GM12864 (cell line): ENCODE measurements at regions not wholly inside any gene's neighbourhood (a gene's known extent, or its start where the extent isn't known, plus 50 kb on each side); places are given as distances from the start of the nearest gene placed in this dataset.

Experiments used
- DNase-seq: peaks from one replicate; pipeline ENCODE4 v3.0.0-alpha.2; 2011; ENCODE audit warnings: low read depth
- H3K4me3 ChIP-seq: 2 replicates; pipeline ENCODE4 v1.5.1; 2011; ENCODE audit warnings: mild to moderate bottlenecking, low read depth, low read length, control low read depth
- CTCF ChIP-seq: IDR thresholded peaks from 2 replicates; pipeline ENCODE4 v1.5.1; 2011; ENCODE audit warnings: low read depth, mild to moderate bottlenecking, moderate library complexity, low read length, control low read depth, inconsistent platforms; ENCODE audit errors: missing control alignments

- no peak for DNase-seq
- no peak overlapping the region for H3K4me3 ChIP-seq
Measured at GRCh38 chr1:59006932-59007331, 223.1 kb upstream of the JUN start.

GRCh38 chr1:59007429-59007819 is 223.6 kb upstream of the JUN start:
- no peak for DNase-seq
- no peak overlapping the region for H3K4me3 ChIP-seq
- TF ChIP-seq CTCF, result no peak

More at GRCh38 chr1:59006932-59007331, 223.1 kb upstream of the JUN start:
- TF ChIP-seq CTCF, result no peak

GRCh38 chr1:59007820-59008598 is 224.2 kb upstream of the JUN start:
- TF ChIP-seq CTCF, result no peak
- DNase-seq, result no peak
- H3K4me3 ChIP-seq, result no peak overlapping the region

GRCh38 chr1:59008599-59009347 is 224.9 kb upstream of the JUN start:
- H3K4me3 ChIP-seq, result no peak overlapping the region
- DNase-seq, result no peak
- TF ChIP-seq CTCF, result no peak

- TF ChIP-seq CTCF, result no peak
- H3K4me3 ChIP-seq, result no peak overlapping the region
- no peak for DNase-seq
Measured at GRCh38 chr1:59011663-59012062, 227.8 kb upstream of the JUN start.

GRCh38 chr1:59012378-59012777 is 228.5 kb upstream of the JUN start:
- DNase-seq, result no peak
- TF ChIP-seq CTCF, result no peak
- H3K4me3 ChIP-seq, result no peak overlapping the region
